LNCAP (cell line): ENCODE measurements at regions not wholly inside any gene's neighbourhood (a gene's known extent, or its start where the extent isn't known, plus 50 kb on each side); places are given as distances from the start of the nearest gene placed in this dataset.

Experiments
- CTCF ChIP-seq: fragments of 450-650 bp; IDR thresholded peaks from 2 replicates; pipeline ENCODE4 v1.5.1; 2017; ENCODE audit warnings: mild to moderate bottlenecking

DNA sequence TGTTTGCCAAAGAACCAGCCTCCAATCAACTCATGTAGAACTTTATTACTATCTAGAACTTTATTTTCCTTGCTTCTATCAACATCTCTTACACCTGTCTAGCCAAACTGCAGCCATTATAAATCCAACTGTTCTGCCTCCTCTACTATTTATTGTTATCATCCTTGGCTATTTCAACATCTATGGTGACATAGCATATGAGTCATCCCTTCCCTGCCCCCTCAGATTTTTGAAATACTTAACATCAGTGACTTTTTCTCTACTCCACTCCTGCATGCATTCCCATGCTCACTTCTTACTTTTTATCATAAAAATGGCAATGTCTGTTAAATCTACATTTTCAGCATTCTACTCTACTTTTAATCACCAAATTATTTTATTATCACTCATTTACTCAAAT, 544.9 kb upstream of the NEGR1 start:
- no peak for TF ChIP-seq CTCF

DNA sequence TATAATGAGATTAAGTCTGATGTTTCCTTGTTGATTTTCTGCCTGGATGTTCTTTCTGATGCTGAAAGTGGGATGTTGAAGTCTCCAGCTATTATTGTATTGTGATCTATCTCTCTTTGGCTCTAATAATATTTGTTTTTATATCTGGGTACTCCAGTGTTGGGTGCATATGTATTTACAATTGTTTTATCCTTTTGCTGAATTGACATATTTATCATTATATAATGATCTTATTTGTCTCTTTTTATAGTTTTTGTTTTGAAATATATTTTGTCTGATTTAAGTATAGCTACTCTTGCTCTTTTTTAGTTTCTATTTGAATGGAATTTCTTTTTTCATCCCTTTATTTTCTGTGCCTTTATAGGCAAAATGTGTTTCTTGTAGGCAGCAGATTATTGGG, 522.2 kb upstream of the NEGR1 start:
- no peak for TF ChIP-seq CTCF

GRCh38 chr1:72781038-72781437, 498.7 kb upstream of the NEGR1 start:
- no peak for TF ChIP-seq CTCF

DNA sequence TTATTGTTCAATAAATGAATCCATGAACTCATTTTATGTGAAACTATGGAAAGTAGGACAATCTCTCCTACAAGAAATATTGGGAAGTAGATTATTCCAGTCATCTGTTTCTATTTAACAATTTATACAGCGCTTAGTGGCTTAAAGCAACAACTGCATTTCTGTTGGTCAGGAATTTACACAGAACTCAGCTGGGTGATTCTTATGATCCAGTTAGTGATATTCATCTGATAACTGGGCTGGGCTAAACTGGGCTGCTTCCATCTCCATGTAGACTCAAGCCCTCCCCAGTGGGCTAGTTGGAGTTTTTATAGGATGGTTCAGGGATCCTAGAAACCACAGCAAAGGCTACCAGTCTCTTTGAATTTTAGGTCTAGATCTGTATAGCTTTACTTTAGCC, 497.9 kb upstream of the NEGR1 start:
- TF ChIP-seq CTCF: no peak

GRCh38 chr1:72777918-72778317, 495.6 kb upstream of the NEGR1 start:
- TF ChIP-seq CTCF: no peak

DNA sequence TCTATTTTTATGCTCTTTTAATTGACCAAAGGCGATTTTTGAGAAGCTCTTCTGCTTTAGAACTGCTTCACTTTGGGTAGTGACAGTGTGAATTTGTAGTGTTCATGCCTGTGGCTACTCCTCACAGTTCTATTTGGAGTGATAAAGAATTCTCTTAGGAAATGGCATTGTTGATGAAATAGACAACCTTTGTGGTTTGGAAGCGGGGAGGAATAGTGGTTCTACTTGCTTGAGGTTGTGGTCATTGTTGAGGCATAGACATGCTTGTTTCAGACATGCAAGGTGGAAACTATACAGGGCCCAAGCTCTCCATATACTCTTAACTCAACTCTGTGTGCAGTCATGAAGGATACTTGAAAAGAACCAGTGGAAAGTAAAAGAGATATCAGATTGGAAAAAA, 481.1 kb upstream of the NEGR1 start:
- no peak for TF ChIP-seq CTCF

DNA sequence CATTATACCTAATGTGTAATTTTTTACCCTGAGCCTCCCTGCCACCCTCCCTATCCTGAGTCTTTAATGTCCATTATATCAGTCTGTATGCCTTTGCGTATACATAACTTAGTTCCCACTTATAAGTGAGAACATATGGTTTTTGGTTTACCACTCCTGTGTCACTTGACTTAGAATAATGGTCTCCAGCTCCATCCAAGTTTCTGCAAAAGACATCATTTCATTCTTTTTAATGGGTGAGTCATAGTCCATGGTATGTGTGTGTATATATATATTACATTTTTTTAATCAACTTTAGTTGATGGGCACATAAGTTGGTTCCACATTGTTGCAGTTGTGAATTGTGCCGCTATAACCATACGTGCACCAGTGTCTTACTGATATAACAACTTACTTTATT, 477.1 kb upstream of the NEGR1 start:
- TF ChIP-seq CTCF: no peak

- TF ChIP-seq CTCF: no peak
Measured at GRCh38 chr1:72757843-72758242, 475.5 kb upstream of the NEGR1 start.
